ENCODE measurements at regions not wholly inside any gene's neighbourhood (a gene's known extent, or its start where the extent isn't known, plus 50 kb on each side); places are given as distances from the start of the nearest gene placed in this dataset.
"Not testable (repeated sequence)": the region's sequence is repeated elsewhere in the genome, so short reads cannot be mapped to it uniquely, and the experiment has no call there.

DNA sequence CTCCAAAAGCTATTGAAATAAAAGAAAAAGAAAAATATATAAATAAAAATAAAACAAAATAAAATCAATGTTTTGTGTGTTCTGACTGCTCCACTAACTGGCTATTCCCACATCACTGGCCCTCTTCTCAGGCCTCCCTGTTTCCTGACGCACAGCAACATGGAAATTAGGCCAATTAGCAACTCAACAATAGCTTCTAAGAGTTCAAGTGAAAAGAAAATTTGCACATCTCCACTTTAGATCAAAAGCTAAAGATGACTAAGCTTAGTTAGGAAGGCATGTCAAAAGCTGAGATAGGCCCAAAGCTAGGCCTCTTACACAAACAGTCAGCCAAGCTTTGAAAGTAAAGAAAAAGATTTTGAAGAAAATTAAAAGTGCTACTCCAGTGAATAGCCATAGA, 200.8 kb downstream of the DUSP6 start:
- DNase-seq: no peak

DNA sequence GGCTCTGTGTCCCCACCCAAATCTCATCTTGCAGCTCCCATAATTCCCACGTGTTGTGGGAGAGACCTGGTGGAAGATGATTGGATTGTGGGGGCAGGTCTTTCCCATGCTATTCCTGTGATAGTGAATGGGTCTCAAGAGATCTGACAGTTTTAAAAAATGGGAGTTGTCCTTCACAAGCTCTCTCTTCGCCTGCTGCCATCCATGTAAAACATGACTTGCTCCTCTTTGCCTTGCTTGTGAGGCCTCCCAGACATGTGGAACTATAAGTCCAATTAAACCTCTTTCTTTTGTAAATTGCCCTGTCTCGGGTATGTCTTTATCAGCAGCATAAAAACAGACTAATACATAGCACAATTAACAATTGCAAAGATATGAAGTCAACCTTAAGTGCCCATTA, 201.5 kb downstream of the DUSP6 start:
- DNase-seq: not testable (repeated sequence)

DNA sequence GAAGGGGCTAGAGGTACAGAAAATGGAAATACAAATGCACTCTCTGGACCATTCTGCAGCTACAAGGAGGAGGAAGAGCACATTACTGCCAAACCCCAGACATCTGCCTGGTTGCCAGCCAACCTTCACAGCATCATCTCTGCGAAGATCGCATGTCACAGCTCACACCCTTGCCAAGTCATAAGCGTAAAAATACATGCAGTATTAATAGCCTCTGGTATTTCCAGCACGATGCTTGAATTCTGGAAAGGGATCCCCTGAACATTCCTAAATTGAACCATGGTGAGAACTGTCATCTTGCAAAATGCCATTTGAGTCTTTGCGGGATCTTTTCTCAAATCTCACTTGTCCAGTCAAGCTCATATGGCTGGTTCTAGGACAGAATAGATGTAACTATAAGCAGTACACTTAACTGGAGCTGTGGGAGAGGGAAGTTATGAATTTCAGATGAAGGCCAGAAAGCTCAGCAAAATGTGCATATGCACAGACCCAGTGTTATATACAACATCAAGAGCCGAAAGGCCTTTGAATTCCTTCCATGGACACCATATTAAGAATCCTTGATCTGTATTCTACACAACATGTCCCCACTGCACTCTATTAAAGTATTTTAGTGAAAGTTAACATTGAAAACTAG, 211.6 kb downstream of the DUSP6 start:
- no peak for DNase-seq

DNA sequence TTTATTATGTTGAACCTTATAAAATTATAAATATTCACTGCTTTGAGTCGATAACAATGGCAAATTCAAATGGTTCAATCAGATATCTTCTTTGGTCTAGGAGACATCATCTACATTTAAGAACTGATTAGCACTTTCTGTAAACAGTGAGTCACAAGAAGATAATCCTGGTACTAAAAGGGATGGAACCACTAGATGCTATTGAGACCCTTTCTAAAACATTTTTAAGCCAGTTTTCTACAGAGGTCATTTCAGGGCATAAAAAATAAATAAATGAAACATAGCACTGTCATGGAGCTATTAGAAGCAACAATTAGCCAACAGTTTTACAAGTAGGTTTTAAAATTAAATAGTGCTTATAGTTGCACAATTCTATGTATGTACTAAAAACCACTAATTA, 212.2 kb downstream of the DUSP6 start:
- no peak for DNase-seq

DNA sequence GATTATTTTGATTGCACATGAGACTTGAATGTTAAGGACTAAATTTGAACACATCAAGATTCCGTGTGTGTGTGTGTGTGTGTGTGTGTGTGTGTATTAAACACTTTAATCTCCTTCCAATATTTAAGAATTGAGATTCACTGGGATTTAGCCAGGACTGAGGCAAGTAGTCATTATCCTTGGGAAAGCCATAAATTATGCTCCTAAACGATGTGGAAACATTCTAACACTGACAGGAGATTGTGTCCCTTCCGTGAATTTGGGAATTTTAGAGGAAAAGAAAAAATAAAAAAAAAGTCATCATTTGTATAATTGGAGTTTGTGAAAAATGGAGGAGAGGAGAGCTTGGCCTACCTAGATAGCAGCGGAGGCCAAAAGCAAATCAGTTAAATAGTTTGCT, 212.9 kb downstream of the DUSP6 start:
- no peak for DNase-seq

DNA sequence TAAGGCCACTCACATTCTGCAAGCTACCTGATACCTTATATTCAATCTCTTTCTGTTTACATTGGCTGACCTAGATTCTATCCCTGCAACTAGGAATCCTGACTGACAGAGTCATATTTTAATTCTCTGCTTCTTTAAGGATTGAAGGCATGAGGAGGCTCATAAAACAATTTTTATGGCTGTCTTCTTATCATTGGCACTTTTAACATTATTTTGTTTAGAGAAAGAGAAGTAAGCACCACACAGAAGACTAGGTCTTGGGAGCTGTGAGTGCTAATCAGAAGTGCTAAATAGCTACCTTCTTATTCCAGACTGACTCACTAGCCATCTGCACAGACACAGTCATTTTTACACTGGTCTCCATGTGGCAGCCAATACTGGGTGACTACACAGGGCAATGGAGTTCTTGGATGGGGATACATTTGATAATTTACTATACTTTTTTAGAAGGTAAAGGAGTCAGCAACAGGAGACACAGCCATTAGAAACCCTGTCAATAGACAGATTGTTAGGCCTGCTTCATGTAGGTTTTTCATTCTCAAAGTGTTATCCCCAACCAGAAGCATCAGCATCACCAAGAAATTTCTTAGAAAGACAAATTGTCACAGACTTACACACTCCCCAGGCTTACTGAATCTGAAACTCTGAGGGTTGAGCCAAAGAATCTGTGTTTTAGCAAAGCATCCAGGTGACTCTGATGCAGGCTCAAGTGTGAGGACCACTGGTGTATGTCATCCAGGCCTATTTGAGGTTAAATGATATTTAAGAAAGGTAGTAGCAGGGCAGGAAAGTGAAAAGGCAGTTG, 214.1 kb downstream of the DUSP6 start:
- DNase-seq: no peak

DNA sequence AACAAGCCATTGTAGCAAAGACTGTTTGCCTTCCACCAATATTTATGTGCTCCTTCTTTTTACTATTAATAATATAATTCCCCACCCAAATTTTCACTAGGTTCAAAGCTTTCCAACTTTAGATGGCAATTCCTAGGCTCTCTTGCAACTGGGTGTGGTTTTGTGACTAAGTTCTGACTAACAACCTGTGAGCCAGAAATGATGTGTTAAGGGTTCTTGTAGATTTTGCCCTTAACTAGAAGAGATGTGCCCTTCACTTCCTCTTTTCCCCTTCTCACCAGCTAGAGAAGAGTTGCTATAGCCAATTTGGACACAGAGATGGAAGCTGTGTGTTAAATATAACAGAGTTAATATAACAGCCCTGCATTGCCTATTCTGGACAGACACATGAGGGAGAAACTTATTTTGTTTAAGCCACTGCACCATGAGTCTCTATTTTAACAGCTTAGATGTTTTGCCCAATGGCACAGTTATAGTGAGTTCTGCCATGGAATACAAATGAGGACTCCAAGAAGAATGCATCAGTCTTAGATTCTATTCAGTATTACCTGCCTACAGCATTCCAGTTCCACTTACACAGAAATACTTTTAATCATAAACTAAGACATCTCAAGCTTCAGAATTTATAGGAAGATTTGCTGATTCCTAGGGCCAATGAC, 216.2 kb downstream of the DUSP6 start:
- DNase-seq: no peak

DNA sequence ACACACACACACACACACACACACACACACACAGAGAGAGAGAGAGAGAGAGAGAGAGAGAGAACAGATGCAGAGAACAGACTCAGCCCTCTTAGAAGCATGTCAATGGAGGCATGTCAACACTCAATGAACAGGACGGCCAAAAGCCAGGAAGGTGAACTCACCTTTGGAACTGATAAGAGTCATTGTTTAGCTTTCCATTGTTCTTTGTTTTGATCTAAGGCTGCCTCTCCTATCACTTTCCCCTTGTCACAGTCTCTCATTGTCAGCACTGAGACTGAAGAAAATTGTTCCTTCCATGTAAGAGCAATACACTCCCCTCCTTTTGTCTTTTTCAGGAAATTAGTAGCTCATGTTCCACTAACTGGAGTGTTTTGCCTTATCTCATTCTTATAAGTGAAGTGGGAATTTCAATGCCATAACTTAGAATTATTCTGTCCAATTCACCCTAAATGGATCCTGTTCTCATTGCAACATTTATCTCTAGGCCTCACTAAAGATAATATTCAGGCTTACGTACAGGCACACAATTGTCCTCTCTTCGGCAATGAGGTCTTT, 218.0 kb downstream of the DUSP6 start:
- no peak for DNase-seq

DNA sequence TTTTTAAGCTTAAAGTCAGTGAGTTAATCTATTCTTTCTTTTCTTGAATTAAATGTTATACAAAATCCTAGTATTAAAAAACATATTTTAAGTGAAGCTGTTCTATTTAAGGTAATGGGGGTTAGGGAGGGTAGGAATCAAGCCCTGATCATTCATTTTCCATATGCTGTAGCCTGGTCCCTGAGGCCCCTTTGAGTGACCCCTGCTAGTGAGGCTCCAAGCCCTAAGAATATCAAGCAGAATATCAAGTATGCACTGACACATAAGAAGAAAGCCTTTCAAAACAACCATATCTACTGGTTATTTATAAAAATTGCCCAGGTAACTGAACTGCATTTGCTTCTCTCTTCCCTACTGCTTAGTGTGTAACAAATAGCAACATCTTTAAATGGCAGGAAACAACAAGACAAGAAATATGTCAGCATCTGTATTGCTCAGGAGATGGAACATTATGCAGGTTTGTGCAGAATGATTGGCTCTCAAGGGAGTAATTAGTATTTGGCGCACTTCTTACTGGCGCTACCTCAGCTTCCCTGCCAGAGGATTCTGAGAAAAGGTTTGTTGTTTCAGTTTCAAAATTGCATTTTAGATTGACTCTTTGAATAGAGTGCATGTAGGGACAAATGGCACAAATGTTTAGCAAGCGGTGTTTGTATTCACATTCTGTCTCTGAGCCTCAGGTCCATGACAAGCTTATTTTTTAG, 223.0 kb downstream of the DUSP6 start:
- DNase-seq: no peak

DNA sequence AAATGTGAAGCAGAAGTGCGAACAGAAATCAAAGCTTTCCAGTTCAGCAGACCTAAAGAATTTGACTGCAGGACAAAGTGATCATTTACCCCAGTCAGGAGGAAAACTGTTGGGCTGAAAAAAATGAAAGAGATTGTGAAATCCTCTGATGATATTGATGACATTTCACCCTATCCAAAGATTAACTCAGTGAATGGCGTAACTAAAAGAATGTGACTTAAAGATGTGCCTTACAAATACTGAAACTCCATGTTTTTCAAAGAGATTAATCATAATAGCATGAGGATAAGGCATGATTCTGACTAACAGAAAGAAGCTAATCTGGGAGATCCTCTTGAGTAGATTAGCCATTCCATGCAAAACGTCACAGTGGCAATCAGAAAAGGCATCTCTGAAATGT, 225.6 kb downstream of the DUSP6 start:
- no peak for DNase-seq

DNA sequence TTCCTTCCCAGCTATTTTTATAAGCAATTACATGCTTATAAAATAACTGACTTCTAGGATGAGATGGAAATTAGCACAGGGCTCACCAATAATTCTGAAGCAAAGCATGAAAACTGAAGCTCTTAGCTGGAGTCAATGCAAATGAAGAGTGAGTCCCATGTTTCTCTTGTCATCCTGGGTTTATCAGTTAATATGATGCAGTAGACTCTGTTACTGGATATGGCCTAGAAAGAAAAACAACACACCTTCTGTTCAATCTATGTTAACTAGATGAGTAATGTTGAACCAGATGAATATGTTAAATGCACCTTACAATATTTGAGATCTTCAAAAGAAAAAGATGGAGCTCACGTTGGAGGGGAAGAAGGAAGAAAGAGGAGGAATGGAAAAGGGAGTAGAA, 229.4 kb downstream of the DUSP6 start:
- DNase-seq: no peak

DNA sequence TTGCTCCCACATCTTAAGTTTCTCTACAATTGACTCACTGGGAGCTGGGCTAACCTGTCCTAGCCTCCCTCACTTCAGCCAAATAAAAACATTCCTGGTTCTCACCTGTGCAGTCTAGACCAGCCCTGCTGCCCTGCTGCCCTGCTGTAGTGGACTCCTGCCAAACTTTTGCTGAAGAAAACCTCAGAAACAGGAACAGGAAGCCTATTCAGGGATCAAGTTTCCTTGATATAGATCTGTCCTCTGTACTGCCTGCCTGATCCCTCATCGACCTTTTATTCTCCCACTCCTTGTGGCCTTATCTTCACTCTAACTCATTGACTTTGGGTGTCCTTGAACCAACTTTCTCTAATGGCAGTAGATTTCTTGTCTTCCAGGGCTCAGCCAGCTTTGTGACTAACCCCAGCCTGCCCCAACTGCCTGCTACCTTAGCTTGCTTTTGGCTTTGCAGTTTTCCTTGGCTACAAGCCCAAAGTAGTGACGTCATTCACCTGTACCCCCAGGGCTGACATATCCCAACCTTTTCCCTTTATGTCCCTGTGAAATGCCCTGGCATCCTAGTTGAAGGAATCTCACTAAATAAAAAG, 234.8 kb downstream of the DUSP6 start:
- DNase-seq: no peak

DNA sequence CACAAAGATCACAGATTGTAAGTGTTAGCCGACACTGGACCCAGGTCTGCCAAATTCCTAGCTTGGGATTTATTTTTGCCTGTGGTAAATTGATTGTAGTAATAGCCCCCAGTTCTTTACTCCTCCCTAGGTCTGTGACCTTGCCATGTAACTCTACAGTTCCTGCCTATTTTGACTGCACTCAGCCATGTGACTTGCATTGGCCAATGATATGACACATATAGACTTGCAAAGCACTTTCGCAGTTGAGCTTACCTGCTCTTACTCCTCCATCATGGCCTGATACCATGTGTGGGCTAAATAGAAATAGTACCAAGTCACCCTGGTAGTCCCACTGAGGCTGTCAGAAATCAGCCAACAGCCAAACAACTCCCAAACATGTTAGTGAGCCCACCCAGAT, 240.3 kb downstream of the DUSP6 start:
- no peak for DNase-seq

DNA sequence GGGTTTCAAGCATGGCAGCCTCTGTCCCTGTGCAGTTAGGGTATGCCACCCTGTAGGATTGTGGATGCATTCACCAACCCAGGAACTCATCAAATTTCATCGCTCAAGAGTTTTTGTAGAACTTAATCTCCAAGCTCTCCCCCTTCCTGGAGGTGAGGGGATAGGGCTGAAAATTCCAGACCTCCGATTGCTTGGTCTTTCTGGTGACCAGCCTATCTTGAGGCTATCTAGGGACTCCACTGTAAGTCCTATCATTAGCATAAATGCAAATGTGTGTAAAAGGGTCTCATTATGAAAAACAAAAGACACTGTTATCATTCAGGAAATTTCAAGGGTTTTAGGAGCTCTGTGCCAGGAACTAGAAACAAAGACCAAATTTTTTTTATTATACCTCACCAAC, 244.0 kb downstream of the DUSP6 start:
- no peak for DNase-seq

DNA sequence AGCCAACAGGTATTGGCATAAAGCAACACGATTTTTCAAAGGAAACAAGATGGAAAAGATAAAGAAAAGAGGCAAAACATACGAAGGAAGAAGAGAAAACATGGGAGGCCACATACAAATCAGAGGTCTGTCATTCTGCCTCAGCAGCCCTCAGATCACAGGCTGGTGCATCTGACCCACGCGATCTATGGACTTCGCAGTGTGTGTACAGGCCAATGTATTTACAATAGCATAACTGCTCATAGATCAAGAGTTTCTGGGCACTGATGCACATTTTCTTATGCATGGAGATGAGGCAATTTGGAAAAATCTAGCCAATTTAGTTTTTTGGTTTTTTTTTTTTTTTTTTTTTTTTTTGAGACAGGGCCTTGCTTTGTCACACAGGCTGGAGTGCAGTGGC, 245.4 kb downstream of the DUSP6 start:
- no peak for DNase-seq

DNA sequence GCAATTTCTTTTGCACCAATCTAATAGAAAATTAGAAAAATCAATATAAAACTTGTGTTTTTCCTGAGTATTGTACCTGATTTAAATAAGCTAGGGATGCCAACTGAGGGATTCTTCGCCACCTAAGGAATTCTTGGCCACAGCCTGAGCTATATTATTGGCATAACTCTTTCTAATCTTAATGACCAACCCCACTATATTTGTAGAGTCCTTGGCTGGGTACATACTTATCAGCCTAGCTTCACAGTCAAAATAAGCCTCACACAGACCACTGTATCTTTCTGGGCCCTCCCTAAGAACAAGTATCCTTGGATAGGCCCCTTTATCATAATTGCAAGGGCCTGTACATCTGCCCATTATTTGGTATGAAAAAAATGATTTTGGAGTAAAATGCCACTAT, 247.1 kb downstream of the DUSP6 start:
- no peak for DNase-seq

DNA sequence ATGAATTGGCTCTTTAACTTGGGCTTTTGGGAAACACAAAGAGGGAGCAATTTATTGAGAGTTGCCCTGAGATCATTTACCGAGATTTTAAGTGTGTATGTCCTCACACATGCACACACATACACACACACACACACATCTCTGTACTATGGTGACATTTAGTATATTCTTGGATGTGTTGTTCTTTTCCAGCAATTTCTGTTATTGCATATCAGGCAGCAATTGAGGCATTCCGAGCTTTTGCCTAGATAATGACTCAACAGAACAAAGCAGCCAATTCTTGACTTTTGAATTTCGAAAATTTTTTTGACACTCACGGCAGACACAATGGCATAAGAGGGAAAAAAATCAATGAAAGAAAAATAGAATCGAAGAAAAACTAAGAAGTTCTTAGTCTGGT, 248.5 kb downstream of the DUSP6 start:
- DNase-seq: no peak

DNA sequence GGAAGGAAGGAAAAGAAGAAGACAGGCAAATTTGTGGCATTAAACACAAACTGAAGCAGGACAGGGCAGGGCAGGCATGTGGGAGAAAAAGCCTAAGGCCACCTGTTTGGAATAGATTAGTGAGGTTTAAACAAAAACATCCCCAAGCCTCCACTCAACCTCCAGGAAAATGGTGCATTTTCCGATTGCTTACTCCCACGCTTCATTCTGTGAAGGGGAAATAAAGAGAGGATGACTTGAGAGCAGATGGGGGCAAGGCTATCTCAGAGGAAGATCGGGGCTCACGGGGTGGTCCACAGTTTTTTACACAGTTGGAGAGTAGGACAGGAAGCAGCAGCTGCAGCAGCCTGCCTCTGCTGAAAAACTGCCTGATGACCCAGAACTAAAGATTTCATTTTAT, 250.9 kb downstream of the DUSP6 start:
- no peak for DNase-seq

DNA sequence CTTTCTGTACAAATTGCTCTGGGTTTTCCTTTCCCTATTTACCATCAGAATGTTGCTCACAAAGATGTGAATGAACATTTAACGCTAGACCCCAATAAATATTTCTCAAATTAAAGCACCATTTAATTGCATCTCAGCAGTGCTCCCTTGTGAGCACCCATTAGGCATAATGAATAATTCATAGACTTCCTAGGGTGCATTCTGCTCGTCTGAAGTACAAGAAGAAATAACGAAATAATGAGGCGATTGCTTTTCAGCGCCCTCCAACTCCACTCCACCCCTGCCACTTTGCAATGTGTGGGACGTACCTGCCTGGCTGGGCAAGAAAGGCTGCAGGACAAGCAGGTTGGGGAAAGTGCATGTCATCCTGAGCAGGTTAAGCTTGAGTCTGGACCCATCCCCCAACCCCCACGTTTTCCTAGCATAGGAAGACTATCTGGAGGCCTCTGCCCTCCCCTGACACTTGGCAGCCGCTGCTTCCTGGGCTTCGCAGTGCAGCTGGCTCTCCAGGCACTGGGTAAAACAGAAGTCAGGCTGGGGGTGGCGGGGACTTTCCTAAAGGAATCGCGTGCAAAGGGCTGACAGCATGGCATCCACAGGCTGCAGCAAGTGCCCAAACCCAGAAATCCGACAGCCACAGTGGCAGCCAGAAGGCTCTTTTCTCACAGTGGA, 253.7 kb downstream of the DUSP6 start:
- no peak for DNase-seq

DNA sequence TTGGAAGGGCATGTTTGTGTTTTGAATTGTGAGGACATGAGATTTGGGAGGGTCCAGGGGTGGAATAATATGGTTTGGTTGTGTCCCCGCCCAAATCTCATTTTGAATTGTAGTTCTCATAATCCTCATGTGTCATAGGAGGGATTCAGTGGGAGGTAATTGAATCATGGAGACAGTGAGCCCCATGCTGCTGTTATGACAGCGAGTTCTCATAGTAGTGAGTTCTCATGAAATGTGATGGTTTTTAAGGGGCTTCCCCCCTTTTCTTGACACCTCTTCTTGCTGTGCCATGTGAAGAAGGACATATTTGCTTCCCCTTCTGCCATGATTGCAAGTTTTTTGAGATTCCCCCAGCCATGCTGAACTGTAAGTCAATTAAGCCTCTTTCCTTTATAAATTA, 260.0 kb downstream of the DUSP6 start:
- DNase-seq: no peak

DNA sequence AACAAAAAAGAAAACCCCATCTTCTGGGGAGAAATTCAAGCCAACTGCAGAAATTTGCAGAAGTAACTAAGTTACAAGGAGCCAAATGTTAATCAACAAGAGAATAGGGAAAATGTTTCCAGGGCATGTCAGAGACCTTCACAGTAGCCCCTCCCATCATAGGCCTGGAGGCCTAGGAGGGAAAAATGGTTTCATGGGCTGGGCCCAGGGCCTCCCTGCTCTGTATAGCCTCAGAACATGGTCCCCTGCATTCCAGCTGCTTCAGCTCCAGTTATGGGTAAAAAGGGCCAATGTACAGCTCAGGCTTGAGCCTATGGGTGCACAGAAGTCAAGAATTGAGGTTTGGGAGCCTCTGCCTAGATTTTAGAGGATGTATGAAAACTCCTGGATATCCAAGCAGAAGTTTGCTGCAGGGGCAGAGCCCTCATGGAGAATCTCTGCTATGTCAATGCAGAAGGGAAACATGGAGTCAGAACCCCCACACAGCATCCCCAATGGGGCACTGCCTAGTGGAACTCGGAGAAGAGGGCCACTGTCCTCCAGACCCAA, 260.9 kb downstream of the DUSP6 start:
- no peak for DNase-seq

DNA sequence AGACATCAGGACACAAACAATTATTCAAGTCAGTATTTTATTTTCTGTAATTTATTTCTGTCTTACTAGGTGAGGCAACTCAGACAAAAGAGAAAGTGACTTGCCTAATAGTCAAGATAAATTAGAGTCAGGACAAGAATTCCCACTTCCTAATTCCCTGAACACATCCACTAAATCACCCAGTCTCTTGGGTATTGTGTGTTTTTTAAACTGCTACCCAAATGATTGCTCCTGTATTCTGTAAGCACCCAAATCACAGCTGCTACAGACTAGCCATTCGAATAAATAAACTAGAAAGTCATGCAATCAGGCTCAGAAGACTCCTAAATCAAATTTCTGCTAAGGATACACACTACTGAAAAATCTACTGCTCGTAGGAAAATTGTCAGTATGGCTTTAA, 263.0 kb downstream of the DUSP6 start:
- DNase-seq: no peak

All from stimulated activated CD4-positive, alpha-beta T cell treated with anti-CD3 and anti-CD28 coated beads, Interleukin-4, amount 100 ng/mL, for 1 hour (primary cell).